GM21360 (cell line): ENCODE measurements at regions not wholly inside any gene's neighbourhood (a gene's known extent, or its start where the extent isn't known, plus 50 kb on each side); places are given as distances from the start of the nearest gene placed in this dataset.

ENCODE experiments used
- ATAC-seq: cut with Tn5 transposase; IDR thresholded peaks from one replicate; pipeline ENCODE4 v1.9.1; 2021; ENCODE audit warnings: mild to moderate bottlenecking, moderate library complexity; ENCODE audit not compliant: unreplicated experiment

DNA sequence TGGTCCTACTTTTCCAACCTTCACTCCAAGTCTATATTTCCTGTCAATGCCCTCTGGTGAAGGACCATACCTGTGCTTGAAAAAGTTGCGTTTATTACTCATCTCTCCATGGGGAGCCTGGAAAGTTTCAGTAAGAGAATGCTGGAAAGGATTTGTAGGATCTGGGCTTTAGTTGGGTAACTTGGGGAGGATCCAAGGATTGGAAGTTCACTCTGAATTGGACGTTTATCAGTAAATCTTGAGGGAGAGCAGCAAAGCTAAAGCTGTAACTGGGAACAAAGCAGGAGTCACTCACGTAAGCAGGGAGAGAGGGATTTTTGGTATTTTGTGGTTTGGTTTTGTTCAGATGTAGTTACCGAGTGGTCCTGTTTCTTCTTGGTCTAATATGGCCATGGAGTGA, 51.4 kb upstream of the NPVF start:
- no peak for ATAC-seq

DNA sequence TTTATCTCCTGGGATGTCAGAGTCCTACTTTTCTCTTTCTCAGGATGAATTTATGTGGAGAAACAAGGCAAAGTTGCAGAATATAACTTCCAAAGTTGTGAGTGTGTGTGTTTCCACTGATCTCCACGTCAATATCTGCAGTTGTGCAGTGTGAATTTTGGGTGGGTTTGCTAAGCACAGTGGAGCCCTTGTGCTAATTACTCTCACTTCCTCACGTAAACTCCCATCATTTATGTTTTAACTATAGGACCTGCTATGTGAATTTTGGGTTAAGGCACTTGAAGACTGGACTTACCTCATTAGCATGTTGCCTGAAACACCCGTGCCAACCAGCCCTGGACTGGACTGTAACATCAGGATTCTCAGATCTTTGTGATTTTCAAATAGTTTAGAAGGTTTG, 51.9 kb upstream of the NPVF start:
- ATAC-seq: no peak

DNA sequence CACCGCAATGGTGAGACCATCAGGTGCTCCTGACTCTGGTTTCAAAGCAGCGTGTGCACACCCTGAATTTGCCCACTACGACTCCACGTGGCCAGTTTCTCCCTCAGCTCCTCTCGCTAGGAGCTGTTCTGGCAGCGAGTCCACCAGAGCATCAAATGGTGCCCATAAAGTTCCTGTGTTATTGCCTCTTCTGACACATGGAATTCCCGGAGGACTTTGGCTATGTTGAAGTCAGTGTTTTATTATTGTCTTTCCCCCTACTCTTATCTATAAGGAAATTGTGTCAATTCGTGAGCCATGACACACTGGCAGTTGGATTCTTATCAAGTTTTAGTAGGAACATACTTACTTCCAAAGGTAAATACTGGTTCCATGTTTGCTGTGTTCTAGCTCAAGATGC, 53.9 kb upstream of the NPVF start:
- ATAC-seq: no peak

DNA sequence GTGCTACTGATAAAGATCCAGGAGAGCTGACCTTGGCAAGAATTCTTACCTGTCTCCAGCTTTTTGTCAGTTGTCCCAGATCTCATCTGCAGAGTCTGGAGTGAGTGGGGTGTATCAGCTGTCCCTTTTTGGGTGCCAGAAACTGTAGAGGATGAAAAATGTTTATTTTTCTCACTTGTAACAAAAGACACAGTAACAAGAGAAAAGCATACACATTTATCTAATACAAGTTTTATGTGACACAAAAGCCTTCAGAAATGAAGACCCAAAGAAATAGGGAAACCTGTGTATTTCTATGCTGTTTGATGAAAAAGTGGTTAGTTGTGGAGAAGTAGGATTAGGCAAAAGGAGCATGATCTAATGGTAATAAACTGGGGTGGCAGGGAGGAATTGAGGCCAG, 58.5 kb upstream of the NPVF start:
- no peak for ATAC-seq

DNA sequence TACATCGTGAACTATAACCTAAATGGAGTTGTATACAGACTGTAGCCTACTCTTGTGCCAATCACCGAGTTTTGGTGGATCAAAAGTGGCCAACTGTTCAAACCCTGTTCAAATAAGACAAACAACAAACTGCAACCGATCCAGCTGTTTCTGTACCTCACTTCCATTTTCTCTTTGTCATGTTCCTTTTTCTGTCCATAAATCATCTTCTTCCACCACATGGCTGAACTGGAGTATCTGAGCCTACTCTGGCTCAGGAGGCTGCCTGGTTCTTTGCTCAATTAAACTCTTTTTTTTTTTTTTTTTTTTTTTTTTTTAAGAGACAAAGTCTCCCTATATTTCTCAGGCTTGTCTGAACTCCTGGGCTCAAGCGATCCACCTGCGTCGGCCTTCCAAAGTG, 59.0 kb upstream of the NPVF start:
- ATAC-seq: no peak

DNA sequence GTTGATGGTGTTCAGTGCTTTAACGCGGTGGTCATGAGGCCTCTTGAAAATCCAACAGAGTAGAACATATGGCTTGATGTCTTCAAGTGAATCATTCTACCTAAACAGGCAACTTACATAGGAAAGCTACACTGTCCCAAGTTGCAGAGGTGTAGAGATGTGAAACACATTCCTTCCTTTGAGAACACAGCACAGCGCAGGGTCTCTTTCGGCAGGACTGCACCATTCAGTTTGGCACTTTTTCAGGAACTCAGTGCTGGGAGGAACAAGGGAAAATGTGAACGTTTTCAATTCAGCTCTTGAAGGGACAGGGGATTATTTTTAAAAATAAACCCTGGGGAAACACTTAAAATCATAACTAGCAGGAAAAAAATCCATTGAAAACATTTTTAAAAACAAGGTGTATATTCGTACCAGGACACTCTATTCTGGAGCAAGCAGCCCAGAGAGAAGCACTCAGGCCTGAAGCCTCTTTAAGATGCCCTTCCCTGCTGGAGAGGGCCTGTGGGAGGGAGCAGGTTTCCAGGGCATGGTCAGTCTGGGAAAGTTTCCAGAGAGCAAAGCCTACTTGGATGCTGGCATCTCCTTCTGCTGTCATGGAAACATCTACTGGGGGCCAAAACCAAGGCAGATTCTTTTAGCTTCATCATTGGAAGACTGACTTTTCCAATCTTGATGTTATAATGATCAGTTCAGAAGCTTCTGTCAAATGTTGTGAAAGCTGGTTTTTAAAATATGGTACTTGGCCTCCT, 60.4 kb upstream of the NPVF start:
- no peak for ATAC-seq

DNA sequence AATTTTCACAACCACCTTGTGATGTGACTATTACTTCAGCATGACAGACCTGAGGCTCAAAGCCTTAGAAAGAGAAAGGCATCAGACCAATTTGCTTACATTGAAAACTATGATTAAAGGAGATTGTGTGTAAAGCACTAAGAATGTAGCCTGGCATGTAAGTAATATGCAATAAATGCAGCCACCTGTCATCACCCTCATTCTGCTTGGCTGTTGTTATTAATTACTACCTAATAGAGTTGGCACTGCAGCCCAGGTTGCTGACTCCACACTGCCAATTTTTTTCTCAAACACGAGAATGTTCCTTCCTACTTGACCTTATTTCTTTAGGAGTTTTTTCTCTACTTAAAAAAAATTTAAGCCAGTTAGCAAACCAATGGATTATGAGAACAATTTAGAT, 61.2 kb upstream of the NPVF start:
- ATAC-seq: no peak

DNA sequence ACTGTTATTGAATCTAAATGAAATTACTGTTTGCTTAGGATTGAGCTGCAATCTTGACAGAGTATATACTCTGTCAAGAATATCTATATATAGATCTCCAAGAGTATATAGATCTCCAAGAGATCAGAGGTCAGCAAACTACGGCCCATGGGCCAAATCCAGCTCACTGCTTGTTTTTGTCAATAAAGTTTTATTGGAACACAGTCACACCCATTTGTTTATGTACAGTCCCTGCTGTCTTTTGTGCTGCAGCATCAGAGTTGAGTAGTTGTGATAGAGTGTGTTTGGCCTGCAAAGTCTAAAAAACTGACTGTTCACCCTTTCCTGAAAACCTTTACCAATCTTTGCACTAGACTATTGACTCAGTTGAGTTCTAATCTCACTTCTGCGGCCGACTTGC, 66.3 kb upstream of the NPVF start:
- ATAC-seq: no peak

DNA sequence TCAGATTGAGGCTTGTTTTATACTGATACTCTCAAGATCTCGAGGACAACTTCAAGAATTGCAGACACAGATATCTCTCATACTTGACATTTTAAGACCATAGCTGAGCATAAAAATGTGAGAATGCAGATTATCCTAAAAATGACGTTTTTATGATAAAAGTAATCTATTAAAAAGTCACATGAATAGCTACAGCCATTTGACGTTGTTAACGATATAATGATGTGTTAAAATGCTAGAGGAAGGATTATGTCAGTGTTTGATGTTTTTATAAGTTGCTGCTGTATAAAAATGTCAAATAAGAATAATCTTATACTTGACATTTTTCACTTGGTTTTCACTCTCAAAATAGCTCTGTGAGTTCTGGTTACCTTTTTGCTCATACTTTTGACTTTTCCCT, 67.1 kb upstream of the NPVF start:
- no peak for ATAC-seq

DNA sequence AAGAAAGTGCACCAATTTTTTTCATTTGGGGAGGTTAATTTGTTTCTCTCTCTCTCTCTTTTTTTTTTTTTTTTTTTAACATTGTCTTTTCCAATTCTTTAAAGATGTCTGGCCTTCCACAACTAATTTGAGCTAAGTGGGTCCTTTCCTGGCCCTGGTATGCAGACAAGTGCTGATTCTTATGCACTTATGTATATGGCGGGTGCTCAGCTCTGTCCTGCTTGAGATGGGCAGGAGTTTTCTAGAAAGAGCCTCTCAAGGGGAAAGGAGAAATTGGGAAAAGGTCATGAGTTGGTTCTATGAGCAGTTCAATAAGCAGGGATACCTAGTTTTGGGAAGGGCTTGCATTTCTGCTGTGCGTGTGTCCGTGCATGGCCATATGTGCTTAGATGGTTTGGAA, 67.8 kb upstream of the NPVF start:
- no peak for ATAC-seq

DNA sequence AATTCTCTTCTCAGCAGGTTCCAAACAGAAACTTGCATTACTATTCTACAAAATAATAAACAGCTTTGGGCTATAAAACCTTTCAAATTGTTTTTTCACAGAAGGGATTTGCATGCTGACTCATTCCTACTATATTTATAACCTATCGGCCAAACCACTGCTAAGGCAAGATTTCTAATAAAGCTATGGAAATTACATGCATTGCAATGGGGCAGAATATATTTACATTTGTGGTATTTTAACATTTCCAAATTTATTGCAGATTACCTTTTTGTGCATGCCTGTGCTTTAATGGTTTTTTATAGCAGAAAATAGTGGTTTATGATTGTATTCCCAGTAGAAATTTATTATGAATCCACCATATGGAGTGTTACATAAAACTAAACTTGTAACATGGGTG, 69.0 kb upstream of the NPVF start:
- no peak for ATAC-seq

DNA sequence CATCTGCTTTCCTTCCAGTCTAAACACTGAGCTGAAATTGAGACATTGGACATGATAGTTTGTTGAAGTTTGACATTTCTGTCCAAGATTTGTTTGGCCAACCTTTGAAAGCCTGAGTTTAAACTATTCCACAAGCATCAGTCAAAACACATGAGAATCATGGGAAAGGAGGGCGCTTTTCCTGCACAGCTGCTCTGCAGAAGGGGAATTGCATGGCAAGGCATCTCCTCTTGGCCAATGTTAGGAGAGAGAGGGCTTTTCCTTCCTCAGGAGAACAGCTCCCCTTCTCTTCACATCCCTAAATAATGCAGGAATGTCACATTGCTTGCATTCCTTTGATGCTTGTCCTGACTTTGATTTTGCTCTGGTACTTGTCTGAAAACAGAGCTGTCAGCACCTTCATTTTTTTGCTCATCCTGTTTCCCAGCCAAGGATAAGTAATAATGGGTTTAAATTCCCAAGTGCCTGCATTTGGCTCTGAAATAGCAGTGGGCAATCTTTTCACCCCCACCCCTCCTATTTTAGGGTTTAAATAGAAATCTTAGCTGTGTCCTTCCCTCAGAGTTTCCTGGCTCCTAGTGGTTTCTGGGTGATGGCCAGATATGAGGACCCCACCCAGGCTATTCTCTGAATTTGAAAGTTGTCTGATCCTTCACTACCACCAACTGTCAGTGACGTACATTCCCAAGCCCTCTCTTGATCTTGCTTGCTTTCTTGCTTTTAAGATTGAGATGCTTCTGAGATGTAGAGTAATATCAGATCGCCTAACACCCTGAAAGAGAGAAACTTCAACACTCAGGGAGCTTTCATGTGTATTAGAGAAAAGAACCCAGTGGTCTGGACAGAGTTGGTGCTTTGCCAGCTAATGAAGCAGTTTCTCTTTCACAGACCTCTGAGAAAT, 75.2 kb upstream of the NPVF start:
- no peak for ATAC-seq

DNA sequence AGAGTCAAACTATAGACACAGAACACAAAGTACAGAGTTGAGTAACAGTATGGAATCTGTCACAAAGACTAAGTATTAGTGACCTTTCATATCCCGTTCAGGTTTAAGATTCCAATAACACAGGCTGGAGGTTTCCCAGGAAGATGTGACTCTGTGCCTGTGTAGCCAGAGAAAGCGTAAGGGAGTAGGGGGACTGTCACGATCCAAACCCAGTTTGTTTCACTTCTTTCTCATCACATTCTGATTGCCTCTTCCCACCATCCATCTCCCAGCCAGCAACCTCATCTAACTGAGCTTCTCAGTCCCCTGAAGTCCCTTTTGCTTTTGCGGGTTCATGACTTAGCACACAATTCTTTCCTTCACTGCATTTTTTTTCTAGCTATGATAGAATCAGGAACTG, 76.4 kb upstream of the NPVF start:
- ATAC-seq: no peak

DNA sequence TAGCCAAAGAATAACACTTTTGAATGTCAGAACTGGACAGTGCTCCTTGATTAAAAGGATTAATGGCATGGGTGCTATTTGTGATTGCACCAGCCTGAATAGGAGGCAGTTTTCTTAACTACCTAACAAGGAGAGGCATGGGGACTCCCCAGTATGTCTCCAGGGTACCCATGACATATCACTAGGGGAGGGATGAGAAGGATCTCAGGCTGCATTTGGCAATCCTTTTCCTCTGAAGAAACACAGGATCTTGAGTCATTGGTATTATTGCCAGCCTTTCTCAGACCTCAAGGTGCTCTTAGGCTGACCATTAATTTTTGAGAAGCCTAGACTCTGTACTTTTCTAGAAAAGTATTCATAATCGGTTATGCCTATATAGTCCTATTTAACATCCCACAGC, 77.5 kb upstream of the NPVF start:
- ATAC-seq: no peak

DNA sequence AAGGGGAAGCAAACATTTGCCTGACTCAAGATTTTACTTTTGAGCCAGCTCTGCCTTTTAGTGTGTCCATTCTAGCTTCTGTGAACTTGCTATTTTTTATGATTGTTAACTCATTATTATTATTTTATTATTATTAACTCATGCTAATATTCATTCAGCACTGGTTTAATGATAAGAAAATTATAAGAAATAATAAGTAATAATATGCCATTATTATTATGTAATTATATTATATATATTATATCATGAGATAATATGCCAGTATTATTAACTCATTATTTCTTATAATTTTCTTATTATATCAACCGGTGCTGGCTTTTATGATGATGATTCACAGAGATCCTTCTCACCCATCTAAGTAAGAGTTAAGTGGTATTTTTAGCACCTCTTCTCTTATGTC, 79.3 kb upstream of the NPVF start:
- ATAC-seq: no peak

DNA sequence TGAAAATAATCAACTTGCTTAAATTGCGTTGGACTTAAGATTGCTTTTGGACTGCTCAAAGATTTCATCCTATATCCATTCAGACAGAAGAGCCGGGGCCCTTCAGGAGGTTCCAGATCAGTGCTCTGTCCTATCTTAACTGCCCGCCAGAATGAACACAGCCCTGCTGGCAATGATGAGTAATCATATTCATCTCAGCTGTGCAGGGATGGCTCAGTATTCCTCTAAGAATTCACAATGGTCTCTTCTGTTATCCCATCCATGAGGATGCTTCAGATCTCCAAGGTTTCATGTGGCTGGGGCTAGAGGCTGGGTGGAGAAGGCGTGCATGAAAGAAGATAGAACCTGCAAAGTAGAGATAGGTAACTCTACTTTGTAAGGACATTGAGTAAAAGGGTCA, 80.0 kb upstream of the NPVF start:
- no peak for ATAC-seq

DNA sequence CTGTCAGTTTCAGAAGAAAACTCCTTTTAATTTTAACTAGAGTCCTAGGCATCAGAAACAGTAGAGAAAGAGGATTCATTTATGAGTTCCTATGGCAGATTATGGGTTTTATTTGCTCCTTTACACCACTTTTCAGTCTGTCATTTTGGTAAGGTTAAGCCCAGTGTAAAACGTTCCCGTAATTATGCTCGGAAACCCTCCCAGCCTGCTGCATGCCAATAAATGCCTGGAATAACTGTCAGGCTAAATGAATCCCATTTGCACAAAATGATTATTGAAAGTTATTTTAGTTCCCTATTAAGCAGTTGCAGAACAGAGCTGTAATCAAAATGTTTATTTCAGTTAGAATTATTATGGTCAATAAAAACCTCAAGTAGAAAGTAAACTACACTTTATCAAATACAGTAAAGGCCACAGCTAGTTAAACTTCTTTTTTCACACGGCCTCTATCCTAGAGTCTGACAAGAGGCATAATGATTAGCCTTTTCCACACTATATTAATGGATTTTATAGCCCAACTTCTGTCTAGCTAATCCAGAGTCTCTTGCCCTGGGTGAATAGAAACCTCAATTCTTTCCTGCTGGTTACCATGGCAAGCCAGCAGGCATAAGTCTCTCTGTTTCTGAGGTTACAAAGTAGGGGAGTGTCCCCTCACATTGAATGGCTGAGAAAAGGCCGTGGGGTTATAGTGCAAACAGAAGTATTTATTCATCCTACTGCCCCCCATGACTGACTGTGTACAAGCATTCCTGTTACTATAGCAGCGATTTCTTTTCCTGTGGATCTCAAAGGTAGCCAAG, 80.8 kb upstream of the NPVF start:
- no peak for ATAC-seq

DNA sequence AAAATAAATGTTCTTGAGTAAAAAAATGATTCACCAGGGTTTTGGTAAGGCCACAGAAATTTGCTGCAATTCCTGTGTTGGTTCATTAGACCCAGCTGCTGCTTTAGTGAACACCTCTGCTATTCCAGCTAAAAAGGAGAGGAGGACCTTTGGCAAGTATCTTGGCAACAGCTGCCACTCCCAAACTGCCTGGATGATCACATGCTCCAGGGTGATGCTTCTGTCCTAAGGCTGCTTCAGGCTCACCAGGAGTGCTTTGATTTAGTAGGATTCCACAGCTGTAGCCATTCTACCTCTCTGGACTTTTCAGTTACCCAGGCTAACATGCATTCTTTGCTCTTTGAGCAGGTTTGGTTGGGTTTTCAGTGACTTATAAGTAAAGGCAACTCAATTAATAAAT, 82.6 kb upstream of the NPVF start:
- no peak for ATAC-seq

DNA sequence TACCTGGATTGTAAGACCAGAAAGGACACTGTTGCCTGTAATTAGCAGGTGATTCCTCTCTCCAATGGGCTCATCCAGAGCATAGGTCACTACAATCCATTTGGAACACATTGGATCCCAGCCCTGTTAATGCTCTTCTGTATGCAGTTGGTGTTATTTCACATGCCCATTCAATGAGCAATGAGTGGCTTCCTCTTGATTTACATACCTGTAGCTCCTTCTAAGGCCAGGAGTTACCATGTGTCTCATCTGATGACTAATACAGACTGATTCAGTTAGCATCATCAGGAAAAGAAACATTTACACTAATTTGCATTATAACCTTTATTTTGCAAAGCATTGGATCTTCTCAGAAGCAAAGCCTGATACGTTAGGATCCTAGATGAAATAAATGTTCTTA, 83.1 kb upstream of the NPVF start:
- no peak for ATAC-seq

DNA sequence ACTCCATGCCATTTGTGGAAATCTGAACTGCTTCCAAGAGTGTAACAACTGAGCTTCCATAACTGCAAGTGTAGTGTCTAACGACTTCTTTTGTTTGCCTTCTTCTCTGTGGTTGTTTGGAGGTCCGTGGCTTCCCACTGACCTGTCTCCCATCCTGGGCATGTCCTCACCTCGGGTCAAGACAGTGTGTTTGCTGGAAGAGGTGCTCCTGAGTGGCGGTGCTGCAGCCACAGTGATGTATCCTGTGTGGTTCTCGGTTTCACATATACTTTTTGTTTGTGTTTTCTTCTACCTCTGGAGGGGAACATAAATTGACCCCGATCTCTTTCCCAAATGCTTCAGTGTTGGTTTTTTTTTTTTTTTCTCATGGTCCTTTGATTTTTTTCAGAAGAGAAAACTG, 84.7 kb upstream of the NPVF start:
- no peak for ATAC-seq

DNA sequence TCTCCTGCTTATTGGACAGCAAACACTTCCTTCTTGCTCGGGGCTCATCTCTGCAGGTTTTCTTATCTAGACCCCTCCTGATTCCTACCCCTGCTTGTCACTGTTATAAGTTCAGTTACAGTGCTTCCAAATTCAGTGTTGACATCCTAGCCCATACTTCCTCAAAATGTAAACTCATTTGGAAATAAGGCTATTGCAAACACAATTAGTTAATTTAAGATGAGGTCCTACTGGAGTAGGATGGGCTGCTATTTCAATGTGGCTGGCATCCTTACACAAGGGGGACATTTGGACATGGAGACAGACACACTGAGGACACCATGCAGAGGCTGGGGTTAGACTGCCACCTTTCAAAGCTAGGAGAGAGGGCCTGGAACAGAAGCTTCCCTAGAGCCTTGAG, 85.2 kb upstream of the NPVF start:
- ATAC-seq: no peak
